ENCODE measurements at regions not wholly inside any gene's neighbourhood (a gene's known extent, or its start where the extent isn't known, plus 50 kb on each side); places are given as distances from the start of the nearest gene placed in this dataset.

GRCh38 chr18:79608069-79608468, 71.5 kb upstream of the CTDP1 start:
- peaks cover 19% of the 10 kb centered on the region for H3K27me3 Mint-ChIP-seq (ENCODE audit: unreplicated experiment)
- H3K27ac Mint-ChIP-seq (ENCODE audit: unreplicated experiment), result no peak overlapping the region
- TF ChIP-seq, protein P1, sequence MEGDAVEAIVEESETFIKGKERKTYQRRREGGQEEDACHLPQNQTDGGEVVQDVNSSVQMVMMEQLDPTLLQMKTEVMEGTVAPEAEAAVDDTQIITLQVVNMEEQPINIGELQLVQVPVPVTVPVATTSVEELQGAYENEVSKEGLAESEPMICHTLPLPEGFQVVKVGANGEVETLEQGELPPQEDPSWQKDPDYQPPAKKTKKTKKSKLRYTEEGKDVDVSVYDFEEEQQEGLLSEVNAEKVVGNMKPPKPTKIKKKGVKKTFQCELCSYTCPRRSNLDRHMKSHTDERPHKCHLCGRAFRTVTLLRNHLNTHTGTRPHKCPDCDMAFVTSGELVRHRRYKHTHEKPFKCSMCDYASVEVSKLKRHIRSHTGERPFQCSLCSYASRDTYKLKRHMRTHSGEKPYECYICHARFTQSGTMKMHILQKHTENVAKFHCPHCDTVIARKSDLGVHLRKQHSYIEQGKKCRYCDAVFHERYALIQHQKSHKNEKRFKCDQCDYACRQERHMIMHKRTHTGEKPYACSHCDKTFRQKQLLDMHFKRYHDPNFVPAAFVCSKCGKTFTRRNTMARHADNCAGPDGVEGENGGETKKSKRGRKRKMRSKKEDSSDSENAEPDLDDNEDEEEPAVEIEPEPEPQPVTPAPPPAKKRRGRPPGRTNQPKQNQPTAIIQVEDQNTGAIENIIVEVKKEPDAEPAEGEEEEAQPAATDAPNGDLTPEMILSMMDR (IDR thresholded peaks at IDR 0.05; ENCODE audit: unreplicated experiment), result no peak
- H3K4me3 Mint-ChIP-seq (ENCODE audit: unreplicated experiment), result no peak overlapping the region
- H3K9me3 Mint-ChIP-seq (ENCODE audit: unreplicated experiment), result no peaks in the 10 kb centered on the region
- DNase-seq (ENCODE audit: low spot score), result no peak
- peaks cover 17% of the 10 kb centered on the region for H3K4me1 Mint-ChIP-seq (ENCODE audit: unreplicated experiment)
- H3K36me3 Mint-ChIP-seq (ENCODE audit: low read depth, unreplicated experiment), result peaks cover 10% of the 10 kb centered on the region

GRCh38 chr18:79608535-79608934, 71.1 kb upstream of the CTDP1 start:
- TF ChIP-seq, protein P1 (IDR thresholded peaks at IDR 0.05; ENCODE audit: unreplicated experiment), result no peak
- no peak for DNase-seq (ENCODE audit: low spot score)
- no peak overlapping the region for H3K4me3 Mint-ChIP-seq (ENCODE audit: unreplicated experiment)
- H3K27ac Mint-ChIP-seq (ENCODE audit: unreplicated experiment), result peak overlapping the region; percentile 70
- H3K36me3 Mint-ChIP-seq (ENCODE audit: low read depth, unreplicated experiment), result peaks cover 10% of the 10 kb centered on the region
- peaks cover 17% of the 10 kb centered on the region for H3K27me3 Mint-ChIP-seq (ENCODE audit: unreplicated experiment)
- H3K4me1 Mint-ChIP-seq (ENCODE audit: unreplicated experiment), result peaks cover 14% of the 10 kb centered on the region
- H3K9me3 Mint-ChIP-seq (ENCODE audit: unreplicated experiment), result no peaks in the 10 kb centered on the region

GRCh38 chr18:79608999-79609461, 70.6 kb upstream of the CTDP1 start:
- H3K9me3 Mint-ChIP-seq (ENCODE audit: unreplicated experiment), result no peaks in the 10 kb centered on the region
- H3K4me3 Mint-ChIP-seq (ENCODE audit: unreplicated experiment), result no peak overlapping the region
- H3K27ac Mint-ChIP-seq (ENCODE audit: unreplicated experiment), result peak overlapping the region; percentile 70
- peaks cover 14% of the 10 kb centered on the region for H3K4me1 Mint-ChIP-seq (ENCODE audit: unreplicated experiment)
- H3K36me3 Mint-ChIP-seq (ENCODE audit: low read depth, unreplicated experiment), result peaks cover 10% of the 10 kb centered on the region
- TF ChIP-seq, protein P1 (IDR thresholded peaks at IDR 0.05; ENCODE audit: unreplicated experiment), result no peak
- DNase-seq (ENCODE audit: low spot score), result no peak
- peaks cover 21% of the 10 kb centered on the region for H3K27me3 Mint-ChIP-seq (ENCODE audit: unreplicated experiment)

DNA sequence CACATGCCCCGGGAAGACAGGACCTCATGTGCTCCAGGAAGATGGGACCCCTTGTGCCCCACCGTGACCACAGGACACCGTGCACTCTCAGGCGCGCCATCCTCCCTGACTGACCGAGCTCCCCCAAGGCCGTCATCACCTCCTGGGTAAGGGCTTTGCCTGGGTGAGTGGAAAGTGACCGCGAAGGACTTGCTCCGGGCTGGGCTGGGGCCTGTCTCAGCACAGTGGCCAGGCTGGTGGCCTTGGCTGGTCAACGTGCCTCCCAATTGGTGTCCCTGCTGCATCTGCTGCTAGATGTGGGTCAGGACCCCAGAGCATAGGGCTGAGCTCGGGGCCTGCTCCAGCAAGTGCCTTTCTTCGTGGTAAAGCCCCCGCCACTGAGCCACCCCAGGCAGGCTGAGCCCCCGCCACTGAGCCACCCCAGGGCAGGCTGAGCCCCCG, 69.7 kb upstream of the CTDP1 start:
- H3K36me3 Mint-ChIP-seq (ENCODE audit: low read depth, unreplicated experiment), result peaks cover 10% of the 10 kb centered on the region
- TF ChIP-seq, protein P1 (IDR thresholded peaks at IDR 0.05; ENCODE audit: unreplicated experiment), result no peak
- H3K4me3 Mint-ChIP-seq (ENCODE audit: unreplicated experiment), result no peak overlapping the region
- no peaks in the 10 kb centered on the region for H3K9me3 Mint-ChIP-seq (ENCODE audit: unreplicated experiment)
- H3K27ac Mint-ChIP-seq (ENCODE audit: unreplicated experiment), result no peak overlapping the region
- H3K4me1 Mint-ChIP-seq (ENCODE audit: unreplicated experiment), result peaks cover 14% of the 10 kb centered on the region
- no peak for DNase-seq (ENCODE audit: low spot score)
- H3K27me3 Mint-ChIP-seq (ENCODE audit: unreplicated experiment), result peaks cover 16% of the 10 kb centered on the region

GRCh38 chr18:79610461-79611039, 69.1 kb upstream of the CTDP1 start:
- H3K36me3 Mint-ChIP-seq (ENCODE audit: low read depth, unreplicated experiment), result peaks cover 7% of the 10 kb centered on the region
- H3K4me3 Mint-ChIP-seq (ENCODE audit: unreplicated experiment), result no peak overlapping the region
- H3K27ac Mint-ChIP-seq (ENCODE audit: unreplicated experiment), result peak overlapping the region; percentile 36
- H3K4me1 Mint-ChIP-seq (ENCODE audit: unreplicated experiment), result peaks cover 12% of the 10 kb centered on the region
- no peak for DNase-seq (ENCODE audit: low spot score)
- peaks cover 11% of the 10 kb centered on the region for H3K27me3 Mint-ChIP-seq (ENCODE audit: unreplicated experiment)
- TF ChIP-seq, protein P1 (IDR thresholded peaks at IDR 0.05; ENCODE audit: unreplicated experiment), result no peak
- H3K9me3 Mint-ChIP-seq (ENCODE audit: unreplicated experiment), result no peaks in the 10 kb centered on the region

Data from endothelial cell (in vitro differentiated cells).